ENCODE measurements at regions not wholly inside any gene's neighbourhood (a gene's known extent, or its start where the extent isn't known, plus 50 kb on each side); places are given as distances from the start of the nearest gene placed in this dataset.

GRCh38 chr1:91130256-91130985 is 108.6 kb upstream of the ZNF644 start:
- TF ChIP-seq YY1 (IDR thresholded peaks at IDR 0.05; ENCODE audit: low read depth, low read length) (no peak), ZNF384 (IDR thresholded peaks at IDR 0.05; ENCODE audit: borderline replicate concordance, low read depth, low read length) (no peak), RCOR1 (conservative IDR thresholded peaks at IDR 0.05; ENCODE audit: low read depth, low read length) (no peak), POLR2A (IDR thresholded peaks at IDR 0.05; ENCODE audit: low read depth, low read length) (no peak), ZBED1 (IDR thresholded peaks at IDR 0.05; ENCODE audit: borderline replicate concordance) (no peak), CTCF (IDR thresholded peaks at IDR 0.05 in 2 of 3, conservative IDR thresholded peaks at IDR 0.05 in 1 of 3; ENCODE audit: control insufficient read depth in 2 of 3, extremely low read depth in 1 of 3, insufficient read depth in 1 of 3, low read depth in 3 of 3, low read length in 3 of 3) (no peak)
